ENCODE measurements at regions not wholly inside any gene's neighbourhood (a gene's known extent, or its start where the extent isn't known, plus 50 kb on each side); places are given as distances from the start of the nearest gene placed in this dataset.

GRCh38 chr17:77771145-77771544 is 187.4 kb upstream of the TNRC6C start:
- Mint-ChIP-seq H3K4me1 (peaks cover 35% of the 10 kb centered on the region), H3K27ac (no peak overlapping the region), H3K9me3 (peaks cover 3% of the 10 kb centered on the region; the same call in 1 of the 2 replicates), H3K27me3 (ENCODE audit: low read depth) (peaks cover 19% of the 10 kb centered on the region), H3K4me3 (no peak overlapping the region), H3K36me3 (peaks cover 7% of the 10 kb centered on the region; the same call in 1 of the 2 replicates)
- POLR2A ChIA-PET, result no interaction called here
- CTCF ChIA-PET, result interaction anchor here (0.7 to 0.9 kb wide), 3 partner anchors 9 to 44 kb away, joined by 3 to 4 read pairs (median 3); no protein-coding TSS in a partner anchor
- TF ChIP-seq, protein P1, sequence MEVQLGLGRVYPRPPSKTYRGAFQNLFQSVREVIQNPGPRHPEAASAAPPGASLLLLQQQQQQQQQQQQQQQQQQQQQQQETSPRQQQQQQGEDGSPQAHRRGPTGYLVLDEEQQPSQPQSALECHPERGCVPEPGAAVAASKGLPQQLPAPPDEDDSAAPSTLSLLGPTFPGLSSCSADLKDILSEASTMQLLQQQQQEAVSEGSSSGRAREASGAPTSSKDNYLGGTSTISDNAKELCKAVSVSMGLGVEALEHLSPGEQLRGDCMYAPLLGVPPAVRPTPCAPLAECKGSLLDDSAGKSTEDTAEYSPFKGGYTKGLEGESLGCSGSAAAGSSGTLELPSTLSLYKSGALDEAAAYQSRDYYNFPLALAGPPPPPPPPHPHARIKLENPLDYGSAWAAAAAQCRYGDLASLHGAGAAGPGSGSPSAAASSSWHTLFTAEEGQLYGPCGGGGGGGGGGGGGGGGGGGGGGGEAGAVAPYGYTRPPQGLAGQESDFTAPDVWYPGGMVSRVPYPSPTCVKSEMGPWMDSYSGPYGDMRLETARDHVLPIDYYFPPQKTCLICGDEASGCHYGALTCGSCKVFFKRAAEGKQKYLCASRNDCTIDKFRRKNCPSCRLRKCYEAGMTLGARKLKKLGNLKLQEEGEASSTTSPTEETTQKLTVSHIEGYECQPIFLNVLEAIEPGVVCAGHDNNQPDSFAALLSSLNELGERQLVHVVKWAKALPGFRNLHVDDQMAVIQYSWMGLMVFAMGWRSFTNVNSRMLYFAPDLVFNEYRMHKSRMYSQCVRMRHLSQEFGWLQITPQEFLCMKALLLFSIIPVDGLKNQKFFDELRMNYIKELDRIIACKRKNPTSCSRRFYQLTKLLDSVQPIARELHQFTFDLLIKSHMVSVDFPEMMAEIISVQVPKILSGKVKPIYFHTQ (CRISPR knock-in tag; IDR thresholded peaks at IDR 0.05), result no peak
- TF ChIP-seq ZSCAN18 (CRISPR knock-in tag; IDR thresholded peaks at IDR 0.05) (no peak), FOXK1 (CRISPR knock-in tag; IDR thresholded peaks at IDR 0.05) (no peak), JAZF1 (CRISPR knock-in tag; IDR thresholded peaks at IDR 0.05) (no peak)
- TF ChIP-seq, protein P2, sequence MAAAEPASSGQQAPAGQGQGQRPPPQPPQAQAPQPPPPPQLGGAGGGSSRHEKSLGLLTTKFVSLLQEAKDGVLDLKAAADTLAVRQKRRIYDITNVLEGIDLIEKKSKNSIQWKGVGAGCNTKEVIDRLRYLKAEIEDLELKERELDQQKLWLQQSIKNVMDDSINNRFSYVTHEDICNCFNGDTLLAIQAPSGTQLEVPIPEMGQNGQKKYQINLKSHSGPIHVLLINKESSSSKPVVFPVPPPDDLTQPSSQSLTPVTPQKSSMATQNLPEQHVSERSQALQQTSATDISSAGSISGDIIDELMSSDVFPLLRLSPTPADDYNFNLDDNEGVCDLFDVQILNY (CRISPR knock-in tag; IDR thresholded peaks at IDR 0.05), result no peak
- DNase-seq (ENCODE audit: low spot score) (no peak), ATAC-seq (no peak)

DNA sequence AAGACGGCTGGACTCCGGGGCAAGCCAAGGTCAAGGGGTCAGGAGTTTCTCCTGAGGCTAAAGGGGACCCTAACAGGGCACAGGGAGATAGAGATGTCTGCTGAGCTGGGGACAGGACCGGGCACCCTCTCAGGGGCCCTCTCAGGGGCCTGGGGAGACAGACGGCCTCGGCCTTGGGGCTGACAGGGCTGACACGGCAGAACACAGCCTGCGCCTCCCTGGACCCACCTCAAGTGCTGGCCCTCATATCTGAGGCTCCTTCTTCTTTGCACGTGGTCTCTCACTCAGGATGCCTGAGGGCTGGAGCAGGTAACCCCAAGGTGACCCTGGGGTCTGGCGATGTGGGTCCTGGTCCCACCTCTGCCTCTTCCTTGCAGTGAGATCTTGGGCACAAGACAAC is 186.9 kb upstream of the TNRC6C start:
- Mint-ChIP-seq H3K27ac (no peak overlapping the region), H3K4me1 (peaks cover 35% of the 10 kb centered on the region), H3K36me3 (peaks cover 7% of the 10 kb centered on the region; the same call in 1 of the 2 replicates), H3K4me3 (no peak overlapping the region), H3K9me3 (peaks cover 3% of the 10 kb centered on the region; the same call in 1 of the 2 replicates), H3K27me3 (ENCODE audit: low read depth) (peaks cover 19% of the 10 kb centered on the region)
- DNase-seq (ENCODE audit: low spot score) (no peak), ATAC-seq (no peak)
- POLR2A ChIA-PET, result no interaction called here
- TF ChIP-seq EMX1 (CRISPR knock-in tag; IDR thresholded peaks at IDR 0.05), result no peak
- no peak for TF ChIP-seq ZNF423 (CRISPR knock-in tag; IDR thresholded peaks at IDR 0.05)
- TF ChIP-seq RELA (CRISPR knock-in tag; IDR thresholded peaks at IDR 0.05; ENCODE audit: borderline replicate concordance), result no peak
- no peak for TF ChIP-seq HMGXB4 (CRISPR knock-in tag; IDR thresholded peaks at IDR 0.05)
- TF ChIP-seq MAX (CRISPR knock-in tag; IDR thresholded peaks at IDR 0.05), result no peak
- TF ChIP-seq JUN (CRISPR knock-in tag; IDR thresholded peaks at IDR 0.05), result no peak
- no peak for TF ChIP-seq ZSCAN18 (CRISPR knock-in tag; IDR thresholded peaks at IDR 0.05)
- TF ChIP-seq, protein P3, sequence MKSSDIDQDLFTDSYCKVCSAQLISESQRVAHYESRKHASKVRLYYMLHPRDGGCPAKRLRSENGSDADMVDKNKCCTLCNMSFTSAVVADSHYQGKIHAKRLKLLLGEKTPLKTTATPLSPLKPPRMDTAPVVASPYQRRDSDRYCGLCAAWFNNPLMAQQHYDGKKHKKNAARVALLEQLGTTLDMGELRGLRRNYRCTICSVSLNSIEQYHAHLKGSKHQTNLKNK (CRISPR knock-in tag; IDR thresholded peaks at IDR 0.05), result no peak
- no peak for TF ChIP-seq ZNF232 (CRISPR knock-in tag; IDR thresholded peaks at IDR 0.05)
- no peak for TF ChIP-seq ZNF138 (CRISPR knock-in tag; conservative IDR thresholded peaks at IDR 0.05)
- CTCF ChIA-PET, result interaction anchor here (0.7 to 2.0 kb wide), 6 partner anchors 18 to 243 kb away, joined by 3 to 7 read pairs (median 4); no protein-coding TSS in a partner anchor

Data from WTC11 (cell line).